ENCODE measurements at regions not wholly inside any gene's neighbourhood (a gene's known extent, or its start where the extent isn't known, plus 50 kb on each side); places are given as distances from the start of the nearest gene placed in this dataset.

DNA sequence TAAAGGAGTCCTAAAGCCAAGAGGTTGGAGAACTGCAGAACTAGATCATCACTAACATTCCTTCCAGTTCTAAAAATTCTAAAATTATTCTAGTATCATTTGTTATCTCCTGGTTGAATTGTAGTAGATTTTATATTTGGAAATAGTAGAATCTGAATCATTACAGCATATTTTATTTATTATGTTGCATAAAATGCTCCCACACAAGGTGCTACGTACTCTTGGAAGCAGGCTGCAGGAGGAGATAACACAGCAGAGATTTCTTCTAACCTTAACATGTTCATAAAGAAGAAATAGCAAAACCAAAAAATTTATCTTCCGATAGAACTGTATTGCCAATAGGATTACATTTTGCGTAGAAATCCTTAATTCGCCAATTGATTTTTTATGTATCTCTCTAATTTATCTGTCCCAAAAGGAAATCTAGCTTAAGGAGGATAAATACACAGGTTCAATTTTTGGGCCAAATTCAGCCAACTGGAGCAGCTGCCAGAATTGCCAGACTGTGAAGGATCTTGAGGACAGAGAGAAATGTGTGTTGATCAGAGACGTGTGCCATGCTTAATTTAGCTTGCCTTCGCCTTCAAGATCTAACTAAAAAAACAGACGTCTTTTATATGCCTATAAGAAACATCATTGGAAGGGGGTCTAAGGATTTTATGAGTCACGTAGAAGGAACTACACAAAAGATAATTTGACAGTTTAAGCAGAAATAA lies 134.4 kb upstream of the MITF start (continued):
- no peak for TF ChIP-seq ZBTB7A (IDR thresholded peaks at IDR 0.05; ENCODE audit: borderline replicate concordance, control insufficient read depth, low read depth, low read length)

DNA sequence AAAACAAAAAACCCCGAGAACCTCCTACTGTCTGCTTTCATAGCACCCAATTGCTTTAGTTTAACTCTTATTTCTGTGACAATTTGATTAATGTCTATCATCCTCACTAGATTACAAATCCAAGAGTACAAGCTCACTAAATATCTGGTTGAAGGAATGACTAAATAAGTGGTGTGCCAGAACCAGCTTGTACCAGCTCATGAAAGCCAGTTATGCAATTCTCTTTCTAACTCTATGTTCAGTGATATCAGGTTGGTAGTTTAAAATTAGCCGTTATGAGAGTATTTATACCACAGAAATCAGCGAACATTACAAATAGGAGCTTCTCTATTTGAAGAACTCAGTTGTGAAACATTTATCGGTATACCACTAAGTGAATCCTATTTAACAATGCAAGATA lies 137.2 kb upstream of the MITF start:
- Histone ChIP-seq H3K4me2 (ENCODE audit: insufficient read depth, low read length) (no peak overlapping the region), H3K4me1 (replicated peaks in 1 of 2; ENCODE audit: control insufficient read depth in 2 of 2, insufficient read depth in 2 of 2, low read length in 2 of 2) (no peaks in the 10 kb centered on the region), H3K27ac (ENCODE audit: extremely low read depth, low read depth, low read length) (no peak overlapping the region), H3K9ac (ENCODE audit: insufficient read depth in 1 of 2, low read depth in 2 of 2, low read length in 2 of 2) (no peak overlapping the region), H3K9me1 (ENCODE audit: control insufficient read depth, insufficient read depth, low read length) (no peaks in the 10 kb centered on the region), H4K20me1 (replicated peaks; ENCODE audit: control insufficient read depth, insufficient read depth, low read length) (no peaks in the 10 kb centered on the region), H3K79me2 (ENCODE audit: control insufficient read depth, insufficient read depth, low read length) (no peaks in the 10 kb centered on the region), H3K4me3 (no peak overlapping the region), H2AFZ (ENCODE audit: low read depth, low read length) (no peak overlapping the region), H3K36me3 (ENCODE audit: control insufficient read depth, insufficient read depth, low read length) (no peaks in the 10 kb centered on the region), H3K9me3 (replicated peaks; ENCODE audit: control insufficient read depth, insufficient read depth, low read depth, low read length) (no peaks in the 10 kb centered on the region), H3K27me3 (ENCODE audit: control insufficient read depth in 2 of 2, insufficient read depth in 2 of 2, low read length in 2 of 2) (no peaks in the 10 kb centered on the region)
- DNase-seq (ENCODE audit: extremely low read depth in 1 of 4, low spot score in 3 of 4): no peak
- ChIA-PET POLR2A (no interaction called here), CTCF (ENCODE audit: low intra/inter-chr PET ratio) (no interaction called here)
- FAIRE-seq: no peak
- ATAC-seq: no peak
- BruUV-seq (replicated peaks): no TSS peak
- intact Hi-C loops (cut with micrococcal nuclease): no loop called here
- 0% methylated on average over 4 of the region's 4 CpGs for WGBS (ENCODE audit: insufficient coverage, low coverage, missing lambda C conversion rate)
- in situ Hi-C loops (cut with MboI): no loop called here
- TF ChIP-seq, protein P1, sequence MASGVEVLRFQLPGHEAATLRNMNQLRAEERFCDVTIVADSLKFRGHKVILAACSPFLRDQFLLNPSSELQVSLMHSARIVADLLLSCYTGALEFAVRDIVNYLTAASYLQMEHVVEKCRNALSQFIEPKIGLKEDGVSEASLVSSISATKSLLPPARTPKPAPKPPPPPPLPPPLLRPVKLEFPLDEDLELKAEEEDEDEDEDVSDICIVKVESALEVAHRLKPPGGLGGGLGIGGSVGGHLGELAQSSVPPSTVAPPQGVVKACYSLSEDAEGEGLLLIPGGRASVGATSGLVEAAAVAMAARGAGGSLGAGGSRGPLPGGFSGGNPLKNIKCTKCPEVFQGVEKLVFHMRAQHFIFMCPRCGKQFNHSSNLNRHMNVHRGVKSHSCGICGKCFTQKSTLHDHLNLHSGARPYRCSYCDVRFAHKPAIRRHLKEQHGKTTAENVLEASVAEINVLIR (CRISPR knock-in tag; IDR thresholded peaks at IDR 0.05): no peak
- no peak for TF ChIP-seq ZFX (CRISPR knock-in tag; IDR thresholded peaks at IDR 0.05)
- no peak for TF ChIP-seq HDAC3 (IDR thresholded peaks at IDR 0.05; ENCODE audit: borderline replicate concordance, partially characterized antibody)
- no peak for TF ChIP-seq MTA1 (IDR thresholded peaks at IDR 0.05; ENCODE audit: borderline replicate concordance)
- TF ChIP-seq, protein P2, sequence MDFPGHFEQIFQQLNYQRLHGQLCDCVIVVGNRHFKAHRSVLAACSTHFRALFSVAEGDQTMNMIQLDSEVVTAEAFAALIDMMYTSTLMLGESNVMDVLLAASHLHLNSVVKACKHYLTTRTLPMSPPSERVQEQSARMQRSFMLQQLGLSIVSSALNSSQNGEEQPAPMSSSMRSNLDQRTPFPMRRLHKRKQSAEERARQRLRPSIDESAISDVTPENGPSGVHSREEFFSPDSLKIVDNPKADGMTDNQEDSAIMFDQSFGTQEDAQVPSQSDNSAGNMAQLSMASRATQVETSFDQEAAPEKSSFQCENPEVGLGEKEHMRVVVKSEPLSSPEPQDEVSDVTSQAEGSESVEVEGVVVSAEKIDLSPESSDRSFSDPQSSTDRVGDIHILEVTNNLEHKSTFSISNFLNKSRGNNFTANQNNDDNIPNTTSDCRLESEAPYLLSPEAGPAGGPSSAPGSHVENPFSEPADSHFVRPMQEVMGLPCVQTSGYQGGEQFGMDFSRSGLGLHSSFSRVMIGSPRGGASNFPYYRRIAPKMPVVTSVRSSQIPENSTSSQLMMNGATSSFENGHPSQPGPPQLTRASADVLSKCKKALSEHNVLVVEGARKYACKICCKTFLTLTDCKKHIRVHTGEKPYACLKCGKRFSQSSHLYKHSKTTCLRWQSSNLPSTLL (IDR thresholded peaks at IDR 0.05): no peak
- TF ChIP-seq ZNF408 (CRISPR knock-in tag; IDR thresholded peaks at IDR 0.05; ENCODE audit: low read depth): no peak
- TF ChIP-seq POLR2B (IDR thresholded peaks at IDR 0.05; ENCODE audit: low read depth, partially characterized antibody): no peak
- no peak for TF ChIP-seq ZNF778 (CRISPR knock-in tag; IDR thresholded peaks at IDR 0.05)
- TF ChIP-seq NONO (IDR thresholded peaks at IDR 0.05; ENCODE audit: low read depth in 2 of 2, low read length in 1 of 2): no peak
- TF ChIP-seq, protein P3, sequence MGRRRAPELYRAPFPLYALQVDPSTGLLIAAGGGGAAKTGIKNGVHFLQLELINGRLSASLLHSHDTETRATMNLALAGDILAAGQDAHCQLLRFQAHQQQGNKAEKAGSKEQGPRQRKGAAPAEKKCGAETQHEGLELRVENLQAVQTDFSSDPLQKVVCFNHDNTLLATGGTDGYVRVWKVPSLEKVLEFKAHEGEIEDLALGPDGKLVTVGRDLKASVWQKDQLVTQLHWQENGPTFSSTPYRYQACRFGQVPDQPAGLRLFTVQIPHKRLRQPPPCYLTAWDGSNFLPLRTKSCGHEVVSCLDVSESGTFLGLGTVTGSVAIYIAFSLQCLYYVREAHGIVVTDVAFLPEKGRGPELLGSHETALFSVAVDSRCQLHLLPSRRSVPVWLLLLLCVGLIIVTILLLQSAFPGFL (CRISPR knock-in tag; IDR thresholded peaks at IDR 0.05): no peak
- no peak for TF ChIP-seq YY1 (IDR thresholded peaks at IDR 0.05; ENCODE audit: borderline replicate concordance in 1 of 3, control insufficient read depth in 1 of 3, extremely low read depth in 1 of 3, insufficient read depth in 3 of 3, insufficient read length in 1 of 3, insufficient replicate concordance in 2 of 3, low read depth in 1 of 3, low read length in 2 of 3)
- TF ChIP-seq, protein P4, sequence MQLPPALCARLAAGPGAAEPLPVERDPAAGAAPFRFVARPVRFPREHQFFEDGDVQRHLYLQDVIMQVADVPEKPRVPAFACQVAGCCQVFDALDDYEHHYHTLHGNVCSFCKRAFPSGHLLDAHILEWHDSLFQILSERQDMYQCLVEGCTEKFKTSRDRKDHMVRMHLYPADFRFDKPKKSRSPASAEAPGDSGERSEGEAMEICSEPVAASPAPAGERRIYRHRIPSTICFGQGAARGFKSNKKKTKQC (CRISPR knock-in tag; IDR thresholded peaks at IDR 0.05): no peak
- TF ChIP-seq NFXL1 (CRISPR knock-in tag; IDR thresholded peaks at IDR 0.05): no peak
- no peak for TF ChIP-seq ZNF324 (CRISPR knock-in tag; IDR thresholded peaks at IDR 0.05)
